Pancreas (tissue), 10 donors: ENCODE measurements at regions not wholly inside any gene's neighbourhood (a gene's known extent, or its start where the extent isn't known, plus 50 kb on each side); places are given as distances from the start of the nearest gene placed in this dataset.

Experiments
- ATAC-seq, 4 donors: fragments of 200-7000 bp; cut with Tn5 transposase; one replicate each; pipeline versions ENCODE4 v1.8.0 to v1.9.1; 2020; ENCODE audit warnings: mild to moderate bottlenecking in 4 of 4, moderate library complexity in 4 of 4
- DNase-seq, 6 donors: peaks; one replicate each; pipeline ENCODE4 v3.0.0-alpha.2; 2020
- FAIRE-seq: peaks from 2 replicates; lab custom pipeline; 2012; peaks lifted over from hg19 to GRCh38; lab: Jason Lieb, UNC
- H3K27ac ChIP-seq, 4 donors: fragments of 200-600 bp; sonication (generic); 1 replicate in 3 of 4; 2 replicates in 1 of 4; pipeline versions ENCODE4 v1.5.0 to v1.8.0; 2020
- H3K27me3 ChIP-seq, 4 donors: fragments of 200-600 bp; one replicate each; pipeline ENCODE4 v1.8.0; 2021
- H3K36me3 ChIP-seq, 3 donors: fragments of 200-600 bp; sonication (generic) in 1 of 3; one replicate each; pipeline versions ENCODE4 v1.5.0 to v1.8.0; 2020 to 2021
- H3K4me1 ChIP-seq, 3 donors: fragments of 200-600 bp; one replicate each; pipeline ENCODE4 v1.8.0; 2021
- H3K4me3 ChIP-seq, 4 donors: fragments of 200-600 bp; sonication (generic) in 2 of 4; one replicate each; pipeline versions ENCODE4 v1.5.0 to v1.8.0; 2020 to 2021
- H3K9me3 ChIP-seq, 4 donors: fragments of 200-600 bp; one replicate each; pipeline ENCODE4 v1.8.0; 2021
- CTCF ChIP-seq, 4 donors: fragments of 200-600 bp; sonication (generic) in 3 of 4; IDR thresholded peaks; one replicate each; pipeline versions ENCODE4 v1.5.0 to v1.8.0; 2021; ENCODE audit warnings: antibody characterized with exemption in 4 of 4
- WGBS, 2 donors: extraction: QIAGEN DNeasy Blood & Tissue Kit; methylation state at CpG; one replicate each; pipeline ENCODE4 v1.1.7; 2013; 5-methylcytosine and 5-hydroxymethylcytosine counted together
- intact Hi-C, 3 donors: fragments of 100-400 bp; cut with DNase I; formaldehyde crosslinking; loops; one replicate each; pipeline versions ENCODE4 v1.11.1 to v1.14.2; 2022
- donor health status: healthy with polysubstance abuse.
- donor health status: DM: no; HTN: no; CAD: no; lungs with moderate emphysema.
- donor health status: DM: no; HTN: no; CAD: no.
- donor health status: control.
- donor health status: control.
- donor health status: Bipolar disorder and iron deficiency.
- donor health status: DM: yes; HTN: yes; CAD: no.
- donor health status: DM: no; HTN: no; CAD: no.
- donor health status: DM: no; HTN: no; CAD: no.
- donor health status: DM: yes; HTN: yes; CAD: no.

GRCh38 chr3:6222069-6222468 is 638.8 kb upstream of the GRM7 start:
- 33 to 44% methylated on average over 1 of the region's 1 CpG for WGBS, 2 donors
- intact Hi-C loops = no loop called here
- no peak overlapping the region for H3K4me3 ChIP-seq

GRCh38 chr3:6223572-6223971 is 637.3 kb upstream of the GRM7 start:
- H3K9me3 ChIP-seq = no peaks in the 10 kb centered on the region
- ATAC-seq (no peak), FAIRE-seq (no peak), DNase-seq (no peak)
- H3K36me3 ChIP-seq = no peaks in the 10 kb centered on the region
- peaks cover 0 to 7% (median 0%) of the 10 kb centered on the region in 3 donors for H3K4me1 ChIP-seq
- no peak for TF ChIP-seq CTCF (IDR thresholded peaks at IDR 0.05)
- no peak overlapping the region for H3K4me3 ChIP-seq
- no peaks in the 10 kb centered on the region for H3K27me3 ChIP-seq
- intact Hi-C loops = no loop called here
- no peak overlapping the region for H3K27ac ChIP-seq
- WGBS, 2 donors = 94% methylated on average over 3 of the region's 3 CpGs

More at GRCh38 chr3:6222069-6222468, 638.8 kb upstream of the GRM7 start:
- Histone ChIP-seq H3K27ac (no peak overlapping the region), H3K9me3 (no peaks in the 10 kb centered on the region), H3K36me3 (no peaks in the 10 kb centered on the region), H3K4me1 (peaks cover 0 to 7% (median 0%) of the 10 kb centered on the region in 3 donors), H3K27me3 (no peaks in the 10 kb centered on the region)
- FAIRE-seq (no peak), ATAC-seq (peak in 2 of 4 donors; percentile 55 to 59), DNase-seq (no peak)
- no peak for TF ChIP-seq CTCF (IDR thresholded peaks at IDR 0.05)

- H3K27ac ChIP-seq = no peak overlapping the region
- intact Hi-C loops = no loop called here
- H3K9me3 ChIP-seq = no peaks in the 10 kb centered on the region
- ATAC-seq (no peak), FAIRE-seq (no peak), DNase-seq (no peak)
- 80 to 82% methylated on average over 4 of the region's 4 CpGs for WGBS, 2 donors
- no peaks in the 10 kb centered on the region for H3K36me3 ChIP-seq
- H3K4me3 ChIP-seq = no peak overlapping the region
- no peaks in the 10 kb centered on the region for H3K4me1 ChIP-seq
- no peak for TF ChIP-seq CTCF (IDR thresholded peaks at IDR 0.05)
- no peaks in the 10 kb centered on the region for H3K27me3 ChIP-seq
Observed at GRCh38 chr3:6228958-6229683, 631.8 kb upstream of the GRM7 start.

- 72 to 84% methylated on average over 6 of the region's 6 CpGs for WGBS, 2 donors
- no peak overlapping the region for H3K27ac ChIP-seq
- no peaks in the 10 kb centered on the region for H3K27me3 ChIP-seq
- no peaks in the 10 kb centered on the region for H3K36me3 ChIP-seq
- no peak for ATAC-seq
- DNase-seq = no peak
- FAIRE-seq = no peak
- intact Hi-C loops = no loop called here
- no peak for TF ChIP-seq CTCF (IDR thresholded peaks at IDR 0.05)
- no peaks in the 10 kb centered on the region for H3K4me1 ChIP-seq
- H3K4me3 ChIP-seq = no peak overlapping the region
- H3K9me3 ChIP-seq = no peaks in the 10 kb centered on the region
Observed at GRCh38 chr3:6229778-6230410, 631.0 kb upstream of the GRM7 start.

- Histone ChIP-seq H3K27me3 (no peaks in the 10 kb centered on the region), H3K9me3 (no peaks in the 10 kb centered on the region), H3K36me3 (no peaks in the 10 kb centered on the region), H3K4me1 (no peaks in the 10 kb centered on the region), H3K4me3 (no peak overlapping the region), H3K27ac (no peak overlapping the region)
- TF ChIP-seq CTCF (IDR thresholded peaks at IDR 0.05) = no peak
- intact Hi-C loops = no loop called here
- DNase-seq = no peak
- WGBS, 2 donors = 81 to 88% methylated on average over 4 of the region's 4 CpGs
- no peak for ATAC-seq
- FAIRE-seq = no peak
Observed at GRCh38 chr3:6242104-6242503, 618.8 kb upstream of the GRM7 start.
